GM10266 (cell line): ENCODE measurements at regions not wholly inside any gene's neighbourhood (a gene's known extent, or its start where the extent isn't known, plus 50 kb on each side); places are given as distances from the start of the nearest gene placed in this dataset.

Experiments
- DNase-seq: peaks from one replicate; pipeline ENCODE4 v3.0.0; 2012; ENCODE audit errors: extremely low spot score
- CTCF ChIP-seq: IDR thresholded peaks from 2 replicates; pipeline ENCODE4 v1.5.1; 2012; ENCODE audit warnings: mild to moderate bottlenecking, low read depth; ENCODE audit not compliant: control insufficient read depth, insufficient read depth; ENCODE audit errors: missing control alignments

GRCh38 chr13:63389756-63390155, 1974.1 kb upstream of the PCDH20 start:
- no peak for TF ChIP-seq CTCF
- DNase-seq, result no peak

GRCh38 chr13:63381078-63381859, 1965.6 kb upstream of the PCDH20 start:
- no peak for TF ChIP-seq CTCF
- no peak for DNase-seq

- no peak for TF ChIP-seq CTCF
- no peak for DNase-seq
Observed at GRCh38 chr13:63377986-63378385, 1962.3 kb upstream of the PCDH20 start.

GRCh38 chr13:63370101-63370500, 1954.5 kb upstream of the PCDH20 start:
- TF ChIP-seq CTCF, result no peak
- DNase-seq, result no peak

- TF ChIP-seq CTCF, result no peak
- DNase-seq, result no peak
Observed at GRCh38 chr13:63367522-63368198, 1952.0 kb upstream of the PCDH20 start.

GRCh38 chr13:63364159-63364558, 1948.5 kb upstream of the PCDH20 start:
- DNase-seq, result no peak
- TF ChIP-seq CTCF, result no peak

GRCh38 chr13:63351533-63351932, 1935.9 kb upstream of the PCDH20 start:
- no peak for TF ChIP-seq CTCF
- DNase-seq, result no peak
